MM.1S (cell line): ENCODE measurements at regions not wholly inside any gene's neighbourhood (a gene's known extent, or its start where the extent isn't known, plus 50 kb on each side); places are given as distances from the start of the nearest gene placed in this dataset.

Experiments
- DNase-seq: peaks from one replicate; pipeline ENCODE4 v3.0.0-alpha.2; 2015
- H2AFZ ChIP-seq: fragments of 300-600 bp; sonication (generic); 2 replicates; pipeline ENCODE4 v1.6.0; 2016; ENCODE audit warnings: antibody characterized with exemption, low read length
- H3F3A ChIP-seq: fragments of 300-600 bp; sonication (generic); 2 replicates; pipeline ENCODE4 v1.6.1; 2016; ENCODE audit warnings: mild to moderate bottlenecking, antibody characterized with exemption, low read length, moderate library complexity, mixed read lengths; ENCODE audit not compliant: insufficient read depth
- H3K27ac ChIP-seq: fragments of 300-600 bp; sonication (generic); 2 replicates; pipeline ENCODE4 v1.5.1; 2016; ENCODE audit warnings: mild to moderate bottlenecking, low read length
- H3K27me3 ChIP-seq: fragments of 300-600 bp; sonication (generic); replicated peaks from 2 replicates; pipeline ENCODE4 v1.6.0; 2016; ENCODE audit warnings: low read length; ENCODE audit not compliant: insufficient read depth
- H3K36me3 ChIP-seq: fragments of 300-600 bp; sonication (generic); replicated peaks from 2 replicates; pipeline ENCODE4 v1.6.1; 2016; ENCODE audit warnings: mild to moderate bottlenecking, low read length, mixed read lengths; ENCODE audit not compliant: insufficient read depth
- H3K4me1 ChIP-seq: fragments of 300-600 bp; sonication (generic); 2 replicates; pipeline ENCODE4 v1.6.1; 2016; ENCODE audit warnings: low read length, mixed read lengths
- H3K4me2 ChIP-seq: fragments of 300-600 bp; sonication (generic); 2 replicates; pipeline ENCODE4 v1.6.0; 2016; ENCODE audit warnings: low read depth, low read length
- H3K4me3 ChIP-seq: fragments of 300-600 bp; sonication (generic); 2 replicates; pipeline ENCODE4 v1.5.1; 2016; ENCODE audit warnings: low read length, mixed read lengths
- H3K79me2 ChIP-seq: fragments of 300-600 bp; sonication (generic); 2 replicates; pipeline ENCODE4 v1.6.1; 2016; ENCODE audit warnings: mixed run types, low read length, mixed read lengths
- H3K9ac ChIP-seq: fragments of 300-600 bp; sonication (generic); 2 replicates; pipeline ENCODE4 v1.6.1; 2016; ENCODE audit warnings: low read length, mixed read lengths
- H3K9me2 ChIP-seq: fragments of 300-600 bp; sonication (generic); replicated peaks from 2 replicates; pipeline ENCODE4 v1.6.1; 2016; ENCODE audit warnings: mild to moderate bottlenecking, low read length, mixed read lengths; ENCODE audit not compliant: insufficient read depth
- H3K9me3 ChIP-seq: fragments of 300-600 bp; sonication (generic); replicated peaks from 2 replicates; pipeline ENCODE4 v1.6.1; 2016; ENCODE audit warnings: mild to moderate bottlenecking, low read length, mixed read lengths; ENCODE audit not compliant: insufficient read depth
- H4K20me1 ChIP-seq: fragments of 300-600 bp; sonication (generic); 2 replicates; pipeline ENCODE4 v1.6.1; 2016; ENCODE audit warnings: mild to moderate bottlenecking, low read length, moderate library complexity, mixed read lengths; ENCODE audit not compliant: insufficient read depth
- CTCF ChIP-seq: fragments of 300-600 bp; sonication (generic); IDR thresholded peaks from 2 replicates; pipeline ENCODE4 v1.5.1; 2016; ENCODE audit warnings: antibody characterized with exemption, low read length, mixed read lengths
- EZH2 ChIP-seq: fragments of 300-600 bp; sonication (generic); optimal IDR thresholded peaks from 2 replicates; pipeline ENCODE3; 2017; ENCODE audit warnings: low read depth, mild to moderate bottlenecking, antibody characterized with exemption, low read length, mixed read lengths
- EZH2phosphoT487 ChIP-seq: fragments of 300-600 bp; sonication (generic); IDR thresholded peaks from 2 replicates; pipeline ENCODE4 v1.6.1; 2018; ENCODE audit warnings: antibody characterized with exemption, low read length

- H3K4me2 ChIP-seq: no peak overlapping the region
- no peaks in the 10 kb centered on the region for H3K9me3 ChIP-seq
- H3K27ac ChIP-seq: no peak overlapping the region
- H3F3A ChIP-seq: no peaks in the 10 kb centered on the region
- H3K79me2 ChIP-seq: no peaks in the 10 kb centered on the region
- no peaks in the 10 kb centered on the region for H3K36me3 ChIP-seq
- no peak for DNase-seq
- no peaks in the 10 kb centered on the region for H4K20me1 ChIP-seq
- no peak overlapping the region for H2AFZ ChIP-seq
- H3K9ac ChIP-seq: no peak overlapping the region
- no peaks in the 10 kb centered on the region for H3K9me2 ChIP-seq
- no peak overlapping the region for H3K4me3 ChIP-seq
- TF ChIP-seq EZH2phosphoT487 (no peak), CTCF (no peak), EZH2 (no peak)
- H3K4me1 ChIP-seq: no peaks in the 10 kb centered on the region
- H3K27me3 ChIP-seq: no peaks in the 10 kb centered on the region
These were observed 477.3 kb upstream of the IRAK1BP1 start for GRCh38 chr6:78390066-78390465.

GRCh38 chr6:78397499-78397898, 469.9 kb upstream of the IRAK1BP1 start:
- Histone ChIP-seq H3K79me2 (no peaks in the 10 kb centered on the region), H3K4me3 (no peak overlapping the region), H3K9ac (no peak overlapping the region), H3K27ac (no peak overlapping the region), H3K27me3 (no peaks in the 10 kb centered on the region), H3K4me1 (no peaks in the 10 kb centered on the region), H3F3A (no peaks in the 10 kb centered on the region), H3K9me2 (no peaks in the 10 kb centered on the region), H4K20me1 (no peaks in the 10 kb centered on the region), H3K36me3 (no peaks in the 10 kb centered on the region), H3K4me2 (no peak overlapping the region), H3K9me3 (no peaks in the 10 kb centered on the region), H2AFZ (no peak overlapping the region)
- no peak for DNase-seq
- TF ChIP-seq EZH2phosphoT487 (no peak), CTCF (no peak), EZH2 (no peak)

- no peaks in the 10 kb centered on the region for H3K4me1 ChIP-seq
- no peaks in the 10 kb centered on the region for H3K27me3 ChIP-seq
- H3K9me3 ChIP-seq: no peaks in the 10 kb centered on the region
- no peak for TF ChIP-seq CTCF
- TF ChIP-seq EZH2: no peak
- TF ChIP-seq EZH2phosphoT487: no peak
- H3K4me2 ChIP-seq: no peak overlapping the region
- H3F3A ChIP-seq: no peaks in the 10 kb centered on the region
- no peak overlapping the region for H3K27ac ChIP-seq
- no peaks in the 10 kb centered on the region for H3K36me3 ChIP-seq
- H4K20me1 ChIP-seq: no peaks in the 10 kb centered on the region
- H3K9me2 ChIP-seq: no peaks in the 10 kb centered on the region
- no peaks in the 10 kb centered on the region for H3K79me2 ChIP-seq
- H3K4me3 ChIP-seq: no peak overlapping the region
- no peak for DNase-seq
- no peak overlapping the region for H3K9ac ChIP-seq
- no peak overlapping the region for H2AFZ ChIP-seq
These were observed 469.1 kb upstream of the IRAK1BP1 start for GRCh38 chr6:78398292-78398691.
